ENCODE measurements at regions not wholly inside any gene's neighbourhood (a gene's known extent, or its start where the extent isn't known, plus 50 kb on each side); places are given as distances from the start of the nearest gene placed in this dataset.
A peak's percentile ranks its signal among the peaks of the same experiment; 100 is the strongest.

- peaks cover 8 to 44% (median 39%) of the 10 kb centered on the region in 5 donors for H3K4me1 ChIP-seq (ENCODE audit: control insufficient read depth in 5 of 5, insufficient read depth in 5 of 5, low read length in 5 of 5)
- DNase-seq: no peak
- 55 to 67% methylated on average over 1 of the region's 1 CpG for WGBS, 2 donors
- ATAC-seq (ENCODE audit: insufficient read depth, low FRiP score): no peak
- peak overlapping the region in 1 of 2 donors; percentile 53 for H3K9ac ChIP-seq (ENCODE audit: insufficient read depth in 1 of 2, low read length in 2 of 2)
- no peaks in the 10 kb centered on the region for H3K9me3 ChIP-seq (ENCODE audit: control insufficient read depth in 4 of 4, insufficient read depth in 3 of 4, low read length in 3 of 4)
- no peaks in the 10 kb centered on the region for H3K27me3 ChIP-seq (ENCODE audit: control insufficient read depth in 3 of 3, insufficient read depth in 3 of 3, low read length in 2 of 3)
- H3K36me3 ChIP-seq (ENCODE audit: control insufficient read depth in 4 of 4, insufficient read depth in 4 of 4, low read length in 4 of 4): no peaks in the 10 kb centered on the region
- peak overlapping the region in 1 of 2 donors; percentile 67 for H3K27ac ChIP-seq (ENCODE audit: low read depth in 1 of 2, low read length in 1 of 2)
- no peak overlapping the region for H3K4me3 ChIP-seq
- no peak for TF ChIP-seq CTCF (IDR thresholded peaks at IDR 0.05; ENCODE audit: control extremely low read depth, extremely low read depth)
Measured at GRCh38 chr1:39110882-39111281, 84.7 kb downstream of the NDUFS5 start.

- Histone ChIP-seq H3K4me3 (no peak overlapping the region), H3K27me3 (ENCODE audit: control insufficient read depth in 3 of 3, insufficient read depth in 3 of 3, low read length in 2 of 3) (no peaks in the 10 kb centered on the region), H3K4me1 (ENCODE audit: control insufficient read depth in 5 of 5, insufficient read depth in 5 of 5, low read length in 5 of 5) (peaks cover 18 to 48% (median 34%) of the 10 kb centered on the region in 5 donors), H3K36me3 (ENCODE audit: control insufficient read depth in 4 of 4, insufficient read depth in 4 of 4, low read length in 4 of 4) (peaks cover 0 to 2% (median 0%) of the 10 kb centered on the region in 4 donors), H3K9me3 (ENCODE audit: control insufficient read depth in 4 of 4, insufficient read depth in 3 of 4, low read length in 3 of 4) (no peaks in the 10 kb centered on the region), H3K9ac (ENCODE audit: insufficient read depth in 1 of 2, low read length in 2 of 2) (no peak overlapping the region), H3K27ac (ENCODE audit: low read depth in 1 of 2, low read length in 1 of 2) (no peak overlapping the region)
- WGBS, 2 donors: 58 to 75% methylated on average over 2 of the region's 2 CpGs
- no peak for TF ChIP-seq CTCF (IDR thresholded peaks at IDR 0.05; ENCODE audit: control extremely low read depth, extremely low read depth)
- no peak for ATAC-seq (ENCODE audit: insufficient read depth, low FRiP score)
- DNase-seq: peak in 2 of 3 donors; percentile 34 to 54
Measured at GRCh38 chr1:39113109-39113743, 87.1 kb downstream of the NDUFS5 start.

GRCh38 chr1:39115271-39116110, 89.0 kb upstream of the MACF1 start:
- TF ChIP-seq CTCF (IDR thresholded peaks at IDR 0.05; ENCODE audit: control extremely low read depth, extremely low read depth): no peak
- H3K9ac ChIP-seq (ENCODE audit: insufficient read depth in 1 of 2, low read length in 2 of 2): no peak overlapping the region
- 65 to 70% methylated on average over 4 of the region's 4 CpGs for WGBS, 2 donors
- peaks cover 19 to 53% (median 21%) of the 10 kb centered on the region in 5 donors for H3K4me1 ChIP-seq (ENCODE audit: control insufficient read depth in 5 of 5, insufficient read depth in 5 of 5, low read length in 5 of 5)
- no peak overlapping the region for H3K27ac ChIP-seq (ENCODE audit: low read depth in 1 of 2, low read length in 1 of 2)
- no peak for ATAC-seq (ENCODE audit: insufficient read depth, low FRiP score)
- no peak overlapping the region for H3K4me3 ChIP-seq
- DNase-seq: no peak
- H3K27me3 ChIP-seq (ENCODE audit: control insufficient read depth in 3 of 3, insufficient read depth in 3 of 3, low read length in 2 of 3): no peaks in the 10 kb centered on the region
- peaks cover 0 to 4% (median 0%) of the 10 kb centered on the region in 4 donors for H3K36me3 ChIP-seq (ENCODE audit: control insufficient read depth in 4 of 4, insufficient read depth in 4 of 4, low read length in 4 of 4)
- no peaks in the 10 kb centered on the region for H3K9me3 ChIP-seq (ENCODE audit: control insufficient read depth in 4 of 4, insufficient read depth in 3 of 4, low read length in 3 of 4)

Data from lung (tissue), 11 donors.